ENCODE measurements at regions not wholly inside any gene's neighbourhood (a gene's known extent, or its start where the extent isn't known, plus 50 kb on each side); places are given as distances from the start of the nearest gene placed in this dataset.

DNA sequence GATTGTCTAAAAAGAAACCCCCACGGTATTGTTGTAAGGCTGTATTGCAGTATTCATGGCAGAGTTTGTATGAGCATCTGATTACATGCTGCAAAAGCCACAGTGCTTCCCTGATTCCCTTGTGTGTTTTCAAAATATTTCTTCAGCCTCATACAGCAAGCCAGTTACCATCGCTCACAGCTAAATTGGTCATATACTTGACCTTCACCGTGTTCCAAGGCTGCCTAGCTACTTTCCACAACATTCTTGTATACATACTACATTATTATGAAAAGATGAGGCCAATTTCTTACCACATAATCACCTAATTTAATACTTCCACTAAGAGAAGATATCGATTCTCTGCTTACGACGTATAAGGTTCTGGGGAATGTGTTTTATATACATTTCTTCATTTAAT is 576.3 kb upstream of the CNTNAP5 start:
- H3K27ac ChIP-seq (ENCODE audit: low read length), result no peak overlapping the region
- ATAC-seq (no peak), DNase-seq (ENCODE audit: low read depth, low spot score) (no peak)
- POLR2A ChIA-PET, result no interaction called here
- TF ChIP-seq SIN3A (IDR thresholded peaks at IDR 0.05; ENCODE audit: borderline replicate concordance, insufficient read depth, low read depth, low read length) (no peak), TCF7L2 (IDR thresholded peaks at IDR 0.05; ENCODE audit: low read depth, low read length) (no peak)
- in situ Hi-C loops (cut with HindIII; ENCODE audit: low pct_unique_long_range_greater_than_20kb, low sequenced_read_pairs), result no loop called here
- intact Hi-C loops (cut with micrococcal nuclease; ENCODE audit: unreplicated experiment), result no loop called here
- CTCF ChIA-PET, result no interaction called here
- no TSS peak for BruUV-seq (replicated peaks)
- H3K36me3 ChIP-seq (ENCODE audit: control insufficient read depth, insufficient read depth, low read length), result no peaks in the 10 kb centered on the region
- H3K4me3 ChIP-seq (ENCODE audit: low read depth in 2 of 2, low read length in 2 of 2), result no peak overlapping the region
- H3K27me3 ChIP-seq (ENCODE audit: control insufficient read depth, insufficient read depth, low read length), result no peaks in the 10 kb centered on the region
- H3K4me1 ChIP-seq (ENCODE audit: control insufficient read depth, insufficient read depth, low read length), result no peaks in the 10 kb centered on the region
- H3K9me3 ChIP-seq (ENCODE audit: control insufficient read depth, insufficient read depth, low read depth, low read length), result no peaks in the 10 kb centered on the region

DNA sequence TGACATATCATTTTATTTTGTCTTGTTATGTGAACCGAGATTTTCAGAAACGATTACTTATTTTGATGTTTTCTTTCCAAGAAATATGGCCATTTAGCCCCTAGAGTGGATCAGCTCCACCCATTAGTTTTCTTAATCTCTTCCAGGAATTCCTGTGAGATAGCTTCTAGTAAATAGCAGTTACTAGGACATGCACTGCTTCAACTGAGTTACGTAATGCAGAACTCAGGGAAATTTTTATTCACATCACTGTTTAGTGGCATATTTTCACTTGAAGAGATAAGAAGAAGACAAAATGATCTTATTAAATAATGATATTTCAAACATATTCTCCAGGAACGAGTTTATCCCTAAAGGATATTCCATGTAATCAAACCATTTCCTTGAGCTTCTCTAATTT is 573.5 kb upstream of the CNTNAP5 start:
- ChIA-PET CTCF (no interaction called here), POLR2A (no interaction called here)
- Histone ChIP-seq H3K9me3 (ENCODE audit: control insufficient read depth, insufficient read depth, low read depth, low read length) (no peaks in the 10 kb centered on the region), H3K27me3 (ENCODE audit: control insufficient read depth, insufficient read depth, low read length) (no peaks in the 10 kb centered on the region), H3K4me1 (ENCODE audit: control insufficient read depth, insufficient read depth, low read length) (no peaks in the 10 kb centered on the region), H3K36me3 (ENCODE audit: control insufficient read depth, insufficient read depth, low read length) (no peaks in the 10 kb centered on the region), H3K27ac (ENCODE audit: low read length) (no peak overlapping the region), H3K4me3 (ENCODE audit: low read depth in 2 of 2, low read length in 2 of 2) (no peak overlapping the region)
- DNase-seq (ENCODE audit: low read depth, low spot score), result no peak
- intact Hi-C loops (cut with micrococcal nuclease; ENCODE audit: unreplicated experiment) (no loop called here), in situ Hi-C loops (cut with HindIII; ENCODE audit: low pct_unique_long_range_greater_than_20kb, low sequenced_read_pairs) (no loop called here)
- BruUV-seq (replicated peaks), result no TSS peak
- TF ChIP-seq POLR2AphosphoS5 (IDR thresholded peaks at IDR 0.05; ENCODE audit: low read depth, low read length) (no peak), TCF7L2 (IDR thresholded peaks at IDR 0.05; ENCODE audit: low read depth, low read length) (no peak)
- TF ChIP-seq, protein P1, sequence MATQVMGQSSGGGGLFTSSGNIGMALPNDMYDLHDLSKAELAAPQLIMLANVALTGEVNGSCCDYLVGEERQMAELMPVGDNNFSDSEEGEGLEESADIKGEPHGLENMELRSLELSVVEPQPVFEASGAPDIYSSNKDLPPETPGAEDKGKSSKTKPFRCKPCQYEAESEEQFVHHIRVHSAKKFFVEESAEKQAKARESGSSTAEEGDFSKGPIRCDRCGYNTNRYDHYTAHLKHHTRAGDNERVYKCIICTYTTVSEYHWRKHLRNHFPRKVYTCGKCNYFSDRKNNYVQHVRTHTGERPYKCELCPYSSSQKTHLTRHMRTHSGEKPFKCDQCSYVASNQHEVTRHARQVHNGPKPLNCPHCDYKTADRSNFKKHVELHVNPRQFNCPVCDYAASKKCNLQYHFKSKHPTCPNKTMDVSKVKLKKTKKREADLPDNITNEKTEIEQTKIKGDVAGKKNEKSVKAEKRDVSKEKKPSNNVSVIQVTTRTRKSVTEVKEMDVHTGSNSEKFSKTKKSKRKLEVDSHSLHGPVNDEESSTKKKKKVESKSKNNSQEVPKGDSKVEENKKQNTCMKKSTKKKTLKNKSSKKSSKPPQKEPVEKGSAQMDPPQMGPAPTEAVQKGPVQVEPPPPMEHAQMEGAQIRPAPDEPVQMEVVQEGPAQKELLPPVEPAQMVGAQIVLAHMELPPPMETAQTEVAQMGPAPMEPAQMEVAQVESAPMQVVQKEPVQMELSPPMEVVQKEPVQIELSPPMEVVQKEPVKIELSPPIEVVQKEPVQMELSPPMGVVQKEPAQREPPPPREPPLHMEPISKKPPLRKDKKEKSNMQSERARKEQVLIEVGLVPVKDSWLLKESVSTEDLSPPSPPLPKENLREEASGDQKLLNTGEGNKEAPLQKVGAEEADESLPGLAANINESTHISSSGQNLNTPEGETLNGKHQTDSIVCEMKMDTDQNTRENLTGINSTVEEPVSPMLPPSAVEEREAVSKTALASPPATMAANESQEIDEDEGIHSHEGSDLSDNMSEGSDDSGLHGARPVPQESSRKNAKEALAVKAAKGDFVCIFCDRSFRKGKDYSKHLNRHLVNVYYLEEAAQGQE (IDR thresholded peaks at IDR 0.05; ENCODE audit: insufficient read depth in 1 of 2, low read depth in 2 of 2, low read length in 1 of 2), result no peak
- no peak for ATAC-seq

DNA sequence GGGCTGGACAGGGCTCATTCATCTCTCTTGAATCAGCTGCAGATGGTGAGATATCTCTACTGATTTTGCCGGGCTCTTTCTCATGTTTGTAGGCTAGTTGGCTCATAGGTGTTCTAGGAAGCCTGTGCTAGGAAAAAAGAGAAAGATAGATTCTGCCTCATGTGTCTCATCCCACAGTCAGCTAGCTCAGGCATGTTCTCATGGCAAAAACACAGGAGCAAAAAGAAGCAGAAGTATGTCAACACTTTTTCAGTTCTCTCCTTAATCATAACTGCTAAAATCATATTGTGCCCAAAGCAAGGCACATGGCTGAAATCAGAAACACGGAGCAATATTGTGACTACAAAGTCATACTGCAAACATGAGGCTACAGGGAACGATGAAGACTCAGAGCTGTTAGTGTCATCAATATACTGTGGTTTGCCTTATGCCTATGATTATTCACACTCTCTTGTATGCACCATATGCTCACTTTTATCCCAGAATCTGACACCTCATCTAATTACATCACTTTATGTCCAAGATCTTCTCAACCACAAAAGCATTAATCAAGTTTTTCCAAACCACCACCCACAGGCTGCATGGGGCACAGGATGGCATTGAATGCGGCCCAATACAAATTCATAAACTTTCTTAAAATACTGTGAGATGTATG is 571.9 kb upstream of the CNTNAP5 start:
- no peaks in the 10 kb centered on the region for H3K36me3 ChIP-seq (ENCODE audit: control insufficient read depth, insufficient read depth, low read length)
- POLR2A ChIA-PET, result no interaction called here
- no peak overlapping the region for H3K4me3 ChIP-seq (ENCODE audit: low read depth in 2 of 2, low read length in 2 of 2)
- H3K27me3 ChIP-seq (ENCODE audit: control insufficient read depth, insufficient read depth, low read length), result no peaks in the 10 kb centered on the region
- CTCF ChIA-PET, result no interaction called here
- in situ Hi-C loops (cut with HindIII; ENCODE audit: low pct_unique_long_range_greater_than_20kb, low sequenced_read_pairs) (no loop called here), intact Hi-C loops (cut with micrococcal nuclease; ENCODE audit: unreplicated experiment) (no loop called here)
- no peak overlapping the region for H3K27ac ChIP-seq (ENCODE audit: low read length)
- ATAC-seq (no peak), DNase-seq (ENCODE audit: low read depth, low spot score) (no peak)
- H3K4me1 ChIP-seq (ENCODE audit: control insufficient read depth, insufficient read depth, low read length), result no peaks in the 10 kb centered on the region
- TF ChIP-seq, protein P1 (IDR thresholded peaks at IDR 0.05; ENCODE audit: insufficient read depth in 1 of 2, low read depth in 2 of 2, low read length in 1 of 2), result no peak
- no peak for TF ChIP-seq TCF7L2 (IDR thresholded peaks at IDR 0.05; ENCODE audit: low read depth, low read length)
- no peak for TF ChIP-seq POLR2AphosphoS5 (IDR thresholded peaks at IDR 0.05; ENCODE audit: low read depth, low read length)
- no peak for TF ChIP-seq SIN3A (IDR thresholded peaks at IDR 0.05; ENCODE audit: borderline replicate concordance, insufficient read depth, low read depth, low read length)
- TF ChIP-seq, protein P2, sequence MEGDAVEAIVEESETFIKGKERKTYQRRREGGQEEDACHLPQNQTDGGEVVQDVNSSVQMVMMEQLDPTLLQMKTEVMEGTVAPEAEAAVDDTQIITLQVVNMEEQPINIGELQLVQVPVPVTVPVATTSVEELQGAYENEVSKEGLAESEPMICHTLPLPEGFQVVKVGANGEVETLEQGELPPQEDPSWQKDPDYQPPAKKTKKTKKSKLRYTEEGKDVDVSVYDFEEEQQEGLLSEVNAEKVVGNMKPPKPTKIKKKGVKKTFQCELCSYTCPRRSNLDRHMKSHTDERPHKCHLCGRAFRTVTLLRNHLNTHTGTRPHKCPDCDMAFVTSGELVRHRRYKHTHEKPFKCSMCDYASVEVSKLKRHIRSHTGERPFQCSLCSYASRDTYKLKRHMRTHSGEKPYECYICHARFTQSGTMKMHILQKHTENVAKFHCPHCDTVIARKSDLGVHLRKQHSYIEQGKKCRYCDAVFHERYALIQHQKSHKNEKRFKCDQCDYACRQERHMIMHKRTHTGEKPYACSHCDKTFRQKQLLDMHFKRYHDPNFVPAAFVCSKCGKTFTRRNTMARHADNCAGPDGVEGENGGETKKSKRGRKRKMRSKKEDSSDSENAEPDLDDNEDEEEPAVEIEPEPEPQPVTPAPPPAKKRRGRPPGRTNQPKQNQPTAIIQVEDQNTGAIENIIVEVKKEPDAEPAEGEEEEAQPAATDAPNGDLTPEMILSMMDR (IDR thresholded peaks at IDR 0.05), result no peak
- BruUV-seq (replicated peaks), result no TSS peak
- no peaks in the 10 kb centered on the region for H3K9me3 ChIP-seq (ENCODE audit: control insufficient read depth, insufficient read depth, low read depth, low read length)

Data from Panc1 (cell line).